ENCODE measurements at regions not wholly inside any gene's neighbourhood (a gene's known extent, or its start where the extent isn't known, plus 50 kb on each side); places are given as distances from the start of the nearest gene placed in this dataset.

DNA sequence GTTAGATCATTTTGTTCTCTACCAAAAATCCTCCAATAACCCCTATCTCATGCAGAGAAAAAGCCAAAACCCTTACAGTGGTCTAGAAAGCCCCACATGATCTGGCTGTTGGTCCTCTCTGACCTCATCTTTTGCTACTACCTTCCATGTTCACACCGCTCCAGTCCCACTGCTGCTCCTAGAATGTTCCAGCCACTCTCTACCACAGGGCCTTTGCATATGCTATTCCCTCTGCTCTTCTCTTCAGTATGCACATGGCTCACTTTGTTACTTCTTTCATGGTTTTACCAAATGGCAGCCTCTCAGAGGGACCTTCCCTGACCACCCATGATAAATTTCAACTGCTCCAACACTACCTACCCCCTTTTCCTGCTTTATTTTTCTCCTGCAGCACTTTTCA is 193.5 kb upstream of the CCDC150 start:
- 93 to 100% (median 100%) methylated on average over 1 of the region's 1 CpG for WGBS, 5 donors
- no peaks in the 10 kb centered on the region for H3K4me1 ChIP-seq
- no peak for DNase-seq
- intact Hi-C loops (cut with DNase I; ENCODE audit: low total_unique reads), result no loop called here
- no peaks in the 10 kb centered on the region for H3K27me3 ChIP-seq
- TF ChIP-seq POLR2A (IDR thresholded peaks at IDR 0.05), result no peak
- no peak for TF ChIP-seq POLR2AphosphoS5 (IDR thresholded peaks at IDR 0.05)
- TF ChIP-seq EP300 (IDR thresholded peaks at IDR 0.05), result no peak
- no peak overlapping the region for H3K4me3 ChIP-seq
- H3K36me3 ChIP-seq, result no peaks in the 10 kb centered on the region
- H3K27ac ChIP-seq, result no peak overlapping the region
- H3K9me3 ChIP-seq, result no peaks in the 10 kb centered on the region

DNA sequence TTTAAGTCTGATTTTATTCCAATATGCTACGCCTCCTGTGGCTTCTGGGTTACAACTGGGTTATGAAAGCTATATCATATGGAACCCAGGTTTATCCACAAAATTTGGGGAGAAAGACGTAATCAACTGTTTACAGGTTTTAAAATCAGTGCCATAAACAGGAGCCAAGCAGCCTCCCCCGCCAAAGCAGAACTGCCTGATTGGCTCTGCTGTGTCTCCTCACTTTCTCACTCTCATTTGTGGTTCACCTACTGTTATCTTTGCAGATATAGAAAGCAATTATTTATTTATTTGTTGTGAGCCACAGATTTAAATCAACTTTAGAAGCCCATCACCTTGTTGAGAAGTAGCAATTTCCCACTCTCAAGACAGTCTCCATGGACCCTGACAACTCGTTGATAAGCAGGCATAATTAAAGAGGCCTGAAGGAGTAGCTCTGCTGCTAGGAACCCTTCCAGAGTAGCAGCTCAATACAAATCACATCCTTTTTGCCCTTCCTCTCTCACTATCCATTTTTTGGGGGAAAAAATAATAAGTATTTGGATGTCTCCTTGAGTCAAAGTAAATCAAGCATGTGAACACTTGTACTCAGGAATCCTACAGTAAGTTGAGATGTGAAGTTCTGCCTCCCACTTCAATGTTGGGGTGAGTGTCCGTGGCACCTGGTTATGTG is 191.0 kb upstream of the CCDC150 start:
- WGBS, 5 donors, result 78 to 83% (median 82%) methylated on average over 5 of the region's 5 CpGs
- Histone ChIP-seq H3K36me3 (no peaks in the 10 kb centered on the region), H3K4me1 (no peaks in the 10 kb centered on the region), H3K27me3 (no peaks in the 10 kb centered on the region), H3K9me3 (no peaks in the 10 kb centered on the region), H3K27ac (no peak overlapping the region), H3K4me3 (no peak overlapping the region)
- DNase-seq, result no peak
- intact Hi-C loops (cut with DNase I; ENCODE audit: low total_unique reads), result no loop called here
- TF ChIP-seq EP300 (IDR thresholded peaks at IDR 0.05) (no peak), POLR2AphosphoS5 (IDR thresholded peaks at IDR 0.05) (no peak), POLR2A (IDR thresholded peaks at IDR 0.05) (no peak)
- TF ChIP-seq, protein P1, sequence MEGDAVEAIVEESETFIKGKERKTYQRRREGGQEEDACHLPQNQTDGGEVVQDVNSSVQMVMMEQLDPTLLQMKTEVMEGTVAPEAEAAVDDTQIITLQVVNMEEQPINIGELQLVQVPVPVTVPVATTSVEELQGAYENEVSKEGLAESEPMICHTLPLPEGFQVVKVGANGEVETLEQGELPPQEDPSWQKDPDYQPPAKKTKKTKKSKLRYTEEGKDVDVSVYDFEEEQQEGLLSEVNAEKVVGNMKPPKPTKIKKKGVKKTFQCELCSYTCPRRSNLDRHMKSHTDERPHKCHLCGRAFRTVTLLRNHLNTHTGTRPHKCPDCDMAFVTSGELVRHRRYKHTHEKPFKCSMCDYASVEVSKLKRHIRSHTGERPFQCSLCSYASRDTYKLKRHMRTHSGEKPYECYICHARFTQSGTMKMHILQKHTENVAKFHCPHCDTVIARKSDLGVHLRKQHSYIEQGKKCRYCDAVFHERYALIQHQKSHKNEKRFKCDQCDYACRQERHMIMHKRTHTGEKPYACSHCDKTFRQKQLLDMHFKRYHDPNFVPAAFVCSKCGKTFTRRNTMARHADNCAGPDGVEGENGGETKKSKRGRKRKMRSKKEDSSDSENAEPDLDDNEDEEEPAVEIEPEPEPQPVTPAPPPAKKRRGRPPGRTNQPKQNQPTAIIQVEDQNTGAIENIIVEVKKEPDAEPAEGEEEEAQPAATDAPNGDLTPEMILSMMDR (IDR thresholded peaks at IDR 0.05), result no peak

DNA sequence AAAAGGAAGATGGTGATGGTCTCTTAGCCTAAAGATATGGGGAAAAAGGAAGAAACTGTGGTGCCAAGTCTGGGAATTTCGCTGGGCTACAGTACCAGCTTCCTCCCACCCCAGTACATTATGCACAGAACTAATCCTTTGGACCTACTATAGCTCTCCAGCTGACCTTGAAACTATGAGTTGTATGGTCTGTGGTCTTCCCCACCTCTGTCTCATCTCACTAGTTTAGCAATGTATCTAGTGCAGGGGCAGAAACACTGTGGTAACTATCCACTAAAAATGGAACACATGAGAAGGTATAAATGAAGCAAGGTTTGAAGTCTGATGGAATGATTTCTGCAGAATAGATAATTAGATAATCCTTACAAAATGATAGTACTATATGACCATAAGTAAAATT is 190.4 kb upstream of the CCDC150 start:
- no peaks in the 10 kb centered on the region for H3K27me3 ChIP-seq
- no peaks in the 10 kb centered on the region for H3K36me3 ChIP-seq
- 57 to 82% (median 64%) methylated on average over 1 of the region's 1 CpG for WGBS, 5 donors
- TF ChIP-seq POLR2AphosphoS5 (IDR thresholded peaks at IDR 0.05), result no peak
- no peak for TF ChIP-seq EP300 (IDR thresholded peaks at IDR 0.05)
- TF ChIP-seq POLR2A (IDR thresholded peaks at IDR 0.05), result no peak
- TF ChIP-seq, protein P1 (IDR thresholded peaks at IDR 0.05), result no peak
- no peaks in the 10 kb centered on the region for H3K9me3 ChIP-seq
- intact Hi-C loops (cut with DNase I; ENCODE audit: low total_unique reads), result no loop called here
- DNase-seq, result no peak
- H3K4me1 ChIP-seq, result no peaks in the 10 kb centered on the region
- no peak overlapping the region for H3K27ac ChIP-seq
- H3K4me3 ChIP-seq, result no peak overlapping the region

DNA sequence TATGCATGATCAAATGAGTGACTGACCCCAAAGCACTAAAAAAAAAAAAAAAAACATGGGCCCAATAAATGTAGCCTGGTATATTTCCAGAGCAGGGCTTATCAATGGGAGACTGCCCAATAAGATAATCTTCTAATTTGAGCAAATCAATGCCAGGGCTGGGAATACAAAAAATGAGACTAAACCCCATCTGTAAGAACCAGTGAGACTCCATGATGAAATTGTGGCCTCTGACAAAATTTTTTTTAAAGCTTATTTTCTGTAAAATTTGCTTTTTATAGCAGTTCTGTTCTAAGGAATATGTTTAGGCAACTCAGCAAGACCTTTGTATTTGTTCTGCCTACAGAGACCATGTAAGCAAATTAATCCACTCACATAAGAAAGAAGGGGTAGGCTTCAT is 186.8 kb upstream of the CCDC150 start:
- intact Hi-C loops (cut with DNase I; ENCODE audit: low total_unique reads), result no loop called here
- no peaks in the 10 kb centered on the region for H3K4me1 ChIP-seq
- H3K4me3 ChIP-seq, result no peak overlapping the region
- no peaks in the 10 kb centered on the region for H3K36me3 ChIP-seq
- DNase-seq, result no peak
- no peak overlapping the region for H3K27ac ChIP-seq
- TF ChIP-seq POLR2AphosphoS5 (IDR thresholded peaks at IDR 0.05) (no peak), POLR2A (IDR thresholded peaks at IDR 0.05) (no peak), EP300 (IDR thresholded peaks at IDR 0.05) (no peak)
- TF ChIP-seq, protein P1 (IDR thresholded peaks at IDR 0.05), result no peak
- H3K9me3 ChIP-seq, result no peaks in the 10 kb centered on the region
- no peaks in the 10 kb centered on the region for H3K27me3 ChIP-seq

DNA sequence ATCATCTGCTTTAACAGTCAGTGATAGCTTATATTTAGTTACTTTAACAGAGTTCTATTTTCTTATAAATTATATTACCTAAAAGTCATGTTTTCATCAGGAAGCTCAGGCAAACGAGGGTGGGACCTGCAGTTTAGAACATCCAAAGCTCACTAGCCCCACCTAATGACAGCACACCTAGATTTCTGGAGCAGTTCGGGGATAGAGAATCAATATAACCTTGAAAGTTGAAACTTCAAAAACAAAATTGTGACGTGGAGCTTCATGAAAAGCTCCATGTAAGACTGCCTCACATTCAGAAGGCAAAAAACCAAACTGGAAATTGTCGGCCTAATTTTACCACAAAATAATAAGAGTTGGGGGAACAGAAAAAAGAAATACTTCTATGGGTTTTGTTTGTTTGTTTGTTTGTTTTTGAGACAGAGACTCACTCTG is 185.9 kb upstream of the CCDC150 start:
- H3K9me3 ChIP-seq, result no peaks in the 10 kb centered on the region
- no peak overlapping the region for H3K27ac ChIP-seq
- H3K27me3 ChIP-seq, result peaks cover 0 to 7% (median 0%) of the 10 kb centered on the region in 3 donors
- H3K4me1 ChIP-seq, result no peaks in the 10 kb centered on the region
- TF ChIP-seq POLR2AphosphoS5 (IDR thresholded peaks at IDR 0.05), result no peak
- TF ChIP-seq EP300 (IDR thresholded peaks at IDR 0.05), result no peak
- TF ChIP-seq, protein P1 (IDR thresholded peaks at IDR 0.05), result peak in 3 of 7 experiments; percentile 11 to 15 (median 13)
- intact Hi-C loops (cut with DNase I; ENCODE audit: low total_unique reads), result no loop called here
- no peak overlapping the region for H3K4me3 ChIP-seq
- H3K36me3 ChIP-seq, result no peaks in the 10 kb centered on the region
- WGBS, 5 donors, result 9 to 16% (median 12%) methylated on average over 4 of the region's 4 CpGs
- DNase-seq, result peak in 1 of 2 donors; percentile 65

Measured in stomach (tissue), 8 donors.